A673 (cell line): ENCODE measurements at regions not wholly inside any gene's neighbourhood (a gene's known extent, or its start where the extent isn't known, plus 50 kb on each side); places are given as distances from the start of the nearest gene placed in this dataset.

ENCODE experiments used
- BruUV-seq: library from RNA; stranded (reverse); fragments of 400-500 nt; replicated peaks from 2 replicates; lab custom pipeline; 2021; lab: Mats Ljungman, UMichigan
- CTCF ChIA-PET: fragments of 300-600 bp; sonication (Branson Sonifier 250); formaldehyde crosslinking; loops from one replicate; lab custom pipeline; 2022; ENCODE audit warnings: antibody characterized with exemption; lab: Charles Lee
- POLR2A ChIA-PET: fragments of 300-600 bp; sonication (Branson Sonifier 250); formaldehyde crosslinking; loops from one replicate; lab custom pipeline; 2022; ENCODE audit warnings: antibody characterized with exemption; ENCODE audit not compliant: low non-redundant PET; lab: Charles Lee
- DNase-seq: peaks from one replicate; pipeline ENCODE4 v3.0.0-alpha.2; 2015; ENCODE audit warnings: low spot score
- H3K27ac ChIP-seq: fragments of 200-600 bp; sonication (generic); 2 replicates; pipeline ENCODE4 v1.5.1; 2016; ENCODE audit warnings: mixed run types, low read depth, mild to moderate bottlenecking, mixed read lengths, antibody characterized with exemption, low read length; ENCODE audit not compliant: poor library complexity, severe bottlenecking
- H3K27me3 ChIP-seq: fragments of 200-600 bp; sonication (generic); replicated peaks from 2 replicates; pipeline ENCODE4 v1.6.1; 2017; ENCODE audit warnings: mixed run types, low read depth, mild to moderate bottlenecking, mixed read lengths, antibody characterized with exemption, low read length; ENCODE audit not compliant: insufficient read depth, poor library complexity
- H3K36me3 ChIP-seq: fragments of 200-600 bp; sonication (generic); 2 replicates; pipeline ENCODE4 v1.6.1; 2016; ENCODE audit warnings: mixed run types, mild to moderate bottlenecking, mixed read lengths, antibody characterized with exemption, low read length; ENCODE audit not compliant: insufficient read depth, poor library complexity, severe bottlenecking
- H3K4me1 ChIP-seq: fragments of 200-600 bp; sonication (generic); 2 replicates; pipeline ENCODE4 v1.6.1; 2017; ENCODE audit warnings: mixed run types, mild to moderate bottlenecking, mixed read lengths, antibody characterized with exemption, low read length; ENCODE audit not compliant: insufficient read depth, poor library complexity, severe bottlenecking
- H3K4me3 ChIP-seq: fragments of 200-600 bp; sonication (generic); 2 replicates; pipeline ENCODE4 v1.5.1; 2016; ENCODE audit warnings: low read depth, mixed run types, mild to moderate bottlenecking, mixed read lengths, low read length; ENCODE audit not compliant: poor library complexity, severe bottlenecking
- H3K9me3 ChIP-seq: fragments of 200-600 bp; sonication (generic); 2 replicates; pipeline ENCODE4 v1.6.1; 2016; ENCODE audit warnings: mixed run types, low read depth, mild to moderate bottlenecking, mixed read lengths, antibody characterized with exemption, low read length; ENCODE audit not compliant: poor library complexity, severe bottlenecking
- EZH2 ChIP-seq: fragments of 200-600 bp; sonication (generic); IDR thresholded peaks from 2 replicates; pipeline ENCODE4 v1.6.1; 2017; ENCODE audit warnings: borderline replicate concordance, low read depth, mild to moderate bottlenecking, mixed read lengths, antibody characterized with exemption, low read length; ENCODE audit not compliant: poor library complexity, severe bottlenecking
- intact Hi-C: fragments of 100-400 bp; cut with micrococcal nuclease; formaldehyde crosslinking; loops from one replicate; pipeline ENCODE4 v1.10.0; 2022; ENCODE audit not compliant: unreplicated experiment
- TF ChIP-seq, protein P1 (sequence below): fragments of 300-800, 200-600 bp; sonication (generic); conservative IDR thresholded peaks from 2 replicates; pipeline ENCODE4 v1.5.1; 2017; ENCODE audit warnings: low read depth, mild to moderate bottlenecking, antibody characterized with exemption, low read length, moderate library complexity, mixed read lengths

DNA sequence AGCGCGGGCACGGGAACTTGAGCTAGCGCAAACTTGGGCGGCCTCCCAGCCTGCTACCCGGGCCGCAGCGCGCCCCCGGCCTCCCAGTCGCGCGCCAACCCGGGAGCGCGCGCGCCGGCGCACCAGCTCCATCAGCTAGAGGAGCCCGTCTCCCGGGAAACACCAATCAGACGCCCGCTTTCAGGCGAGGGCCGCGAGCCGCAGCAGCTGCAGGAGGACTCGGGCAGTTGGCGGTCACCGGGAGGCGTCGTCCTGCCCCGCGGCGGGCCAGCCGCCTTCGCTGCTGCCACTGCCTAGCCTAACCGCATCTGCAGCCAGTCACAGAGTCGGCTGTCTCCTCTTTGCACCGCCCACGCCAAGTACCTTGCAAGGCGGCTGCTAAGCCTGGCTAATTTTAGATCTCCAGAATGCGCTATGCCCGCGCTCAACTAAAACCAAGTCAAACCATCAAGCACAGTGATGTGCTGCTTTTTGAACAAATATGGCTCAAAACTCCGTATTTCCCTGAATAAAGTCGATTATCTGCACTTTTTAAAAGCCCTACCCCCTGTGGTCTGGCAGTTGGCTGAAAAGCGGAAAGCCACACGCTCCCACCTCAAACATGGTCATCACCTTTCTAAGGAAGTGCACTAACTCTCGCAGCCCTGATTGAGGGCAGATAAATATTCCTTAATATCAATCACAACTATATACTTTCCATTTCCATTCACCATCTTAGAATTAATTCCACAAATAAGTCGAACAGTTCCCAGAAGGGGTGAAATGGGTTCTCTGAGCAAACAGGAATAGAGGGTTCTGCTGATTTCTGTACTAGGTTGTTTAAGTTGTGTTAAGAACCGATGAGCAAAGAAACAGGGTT, 221.8 kb downstream of the MEF2C start:
- H3K9me3 ChIP-seq: no peaks in the 10 kb centered on the region
- CTCF ChIA-PET: no interaction called here
- no TSS peak for BruUV-seq
- peak overlapping the region; percentile 56 for H3K27ac ChIP-seq
- POLR2A ChIA-PET: no interaction called here
- TF ChIP-seq, protein P1, sequence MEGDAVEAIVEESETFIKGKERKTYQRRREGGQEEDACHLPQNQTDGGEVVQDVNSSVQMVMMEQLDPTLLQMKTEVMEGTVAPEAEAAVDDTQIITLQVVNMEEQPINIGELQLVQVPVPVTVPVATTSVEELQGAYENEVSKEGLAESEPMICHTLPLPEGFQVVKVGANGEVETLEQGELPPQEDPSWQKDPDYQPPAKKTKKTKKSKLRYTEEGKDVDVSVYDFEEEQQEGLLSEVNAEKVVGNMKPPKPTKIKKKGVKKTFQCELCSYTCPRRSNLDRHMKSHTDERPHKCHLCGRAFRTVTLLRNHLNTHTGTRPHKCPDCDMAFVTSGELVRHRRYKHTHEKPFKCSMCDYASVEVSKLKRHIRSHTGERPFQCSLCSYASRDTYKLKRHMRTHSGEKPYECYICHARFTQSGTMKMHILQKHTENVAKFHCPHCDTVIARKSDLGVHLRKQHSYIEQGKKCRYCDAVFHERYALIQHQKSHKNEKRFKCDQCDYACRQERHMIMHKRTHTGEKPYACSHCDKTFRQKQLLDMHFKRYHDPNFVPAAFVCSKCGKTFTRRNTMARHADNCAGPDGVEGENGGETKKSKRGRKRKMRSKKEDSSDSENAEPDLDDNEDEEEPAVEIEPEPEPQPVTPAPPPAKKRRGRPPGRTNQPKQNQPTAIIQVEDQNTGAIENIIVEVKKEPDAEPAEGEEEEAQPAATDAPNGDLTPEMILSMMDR: no peak
- no peak for TF ChIP-seq EZH2
- peak; percentile 95 for DNase-seq
- peak overlapping the region; percentile 62 for H3K4me3 ChIP-seq
- no peaks in the 10 kb centered on the region for H3K27me3 ChIP-seq
- H3K4me1 ChIP-seq: peaks cover 20% of the 10 kb centered on the region
- no peaks in the 10 kb centered on the region for H3K36me3 ChIP-seq
- intact Hi-C loops: no loop called here

DNA sequence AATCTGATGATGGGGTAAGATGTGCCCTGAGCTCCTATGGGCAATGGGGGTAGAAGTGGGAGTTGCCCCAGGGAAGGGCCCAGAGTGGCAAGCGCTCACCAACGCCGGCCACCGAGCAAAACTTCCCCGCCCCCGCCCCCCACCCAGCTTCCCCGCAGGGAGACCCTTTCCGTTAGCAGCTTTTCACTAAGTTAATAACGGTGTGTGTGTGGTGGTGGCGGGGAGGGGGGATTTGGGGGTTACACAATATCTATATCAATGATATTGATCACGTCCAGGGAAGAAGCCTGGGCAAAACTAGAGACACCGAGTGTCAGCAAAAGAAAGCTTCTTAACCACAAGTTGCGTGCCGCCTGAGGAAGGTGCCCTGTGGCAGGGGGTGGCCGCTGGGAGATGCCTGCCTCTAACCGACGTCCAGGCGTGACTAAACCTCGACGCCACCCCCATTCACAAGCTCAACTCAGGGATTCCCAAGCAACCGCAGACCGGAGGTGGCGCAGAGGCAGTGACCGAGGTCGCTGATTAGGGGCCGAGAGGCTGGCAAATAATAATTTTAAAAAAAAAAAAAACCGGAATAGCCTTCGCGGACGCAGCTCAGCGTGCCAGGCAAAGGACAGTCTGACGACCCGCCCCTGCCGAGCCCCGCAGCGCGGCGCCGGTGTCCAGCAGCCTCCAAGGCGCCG, 222.6 kb downstream of the MEF2C start:
- H3K27me3 ChIP-seq: no peaks in the 10 kb centered on the region
- no peak for TF ChIP-seq EZH2
- TF ChIP-seq, protein P1: no peak
- H3K9me3 ChIP-seq: no peaks in the 10 kb centered on the region
- no peaks in the 10 kb centered on the region for H3K36me3 ChIP-seq
- intact Hi-C loops: no loop called here
- no TSS peak for BruUV-seq
- ChIA-PET POLR2A (no interaction called here), CTCF (interaction anchor here (0.7 kb wide), 1 partner anchor 31 kb away, joined by 8 read pairs; no protein-coding TSS in a partner anchor)
- H3K4me1 ChIP-seq: peaks cover 20% of the 10 kb centered on the region
- DNase-seq: no peak
- peak overlapping the region; percentile 62 for H3K4me3 ChIP-seq
- no peak overlapping the region for H3K27ac ChIP-seq

DNA sequence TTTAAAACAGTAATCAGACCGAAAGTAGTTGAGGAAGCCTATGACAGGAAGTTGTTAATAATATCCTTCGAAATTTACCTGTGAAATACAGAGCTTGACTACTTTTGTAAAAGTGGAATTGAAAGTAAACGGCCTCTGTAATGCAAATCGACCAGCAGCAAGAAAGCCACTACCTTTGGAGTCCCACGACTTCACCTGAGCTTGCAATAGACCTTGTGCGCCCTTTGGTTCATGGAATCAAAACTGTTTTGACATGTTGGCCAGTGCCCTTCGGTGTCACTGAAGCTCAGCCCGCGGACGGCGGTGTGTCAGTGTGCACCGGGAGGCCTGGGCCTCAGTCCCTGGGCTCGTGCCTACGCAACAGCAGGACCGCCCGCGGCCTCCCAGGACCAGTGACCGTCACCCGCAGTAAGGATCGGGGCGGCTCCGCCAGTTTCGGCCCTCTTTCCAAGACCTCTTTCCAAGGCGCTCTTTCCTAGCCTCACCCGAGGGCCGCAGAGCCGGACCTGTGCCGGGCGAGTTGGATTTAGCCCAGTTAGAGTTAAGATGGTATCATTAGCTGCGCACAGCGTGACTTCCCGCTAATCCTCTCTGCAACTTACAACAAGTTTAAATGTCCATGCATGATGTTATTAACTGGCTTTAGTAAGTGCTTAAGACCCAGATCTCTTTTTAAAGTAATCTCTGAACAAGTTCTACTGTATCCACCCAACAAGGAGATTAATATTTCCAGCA, 223.3 kb downstream of the MEF2C start:
- DNase-seq: no peak
- ChIA-PET CTCF (interaction anchor here (0.7 kb wide), 1 partner anchor 32 kb away, joined by 8 read pairs; no protein-coding TSS in a partner anchor), POLR2A (no interaction called here)
- H3K4me1 ChIP-seq: peaks cover 17% of the 10 kb centered on the region
- H3K9me3 ChIP-seq: no peaks in the 10 kb centered on the region
- H3K36me3 ChIP-seq: no peaks in the 10 kb centered on the region
- BruUV-seq: no TSS peak
- intact Hi-C loops: no loop called here
- TF ChIP-seq, protein P1: no peak
- TF ChIP-seq EZH2: no peak
- H3K4me3 ChIP-seq: no peak overlapping the region
- no peaks in the 10 kb centered on the region for H3K27me3 ChIP-seq
- no peak overlapping the region for H3K27ac ChIP-seq
